SJCRH30 (cell line): ENCODE measurements at regions not wholly inside any gene's neighbourhood (a gene's known extent, or its start where the extent isn't known, plus 50 kb on each side); places are given as distances from the start of the nearest gene placed in this dataset.
A peak's percentile ranks its signal among the peaks of the same experiment; 100 is the strongest.
"Not testable (repeated sequence)": the region's sequence is repeated elsewhere in the genome, so short reads cannot be mapped to it uniquely, and the experiment has no call there.

Source experiments
- DNase-seq, 2 experiments: peaks; one replicate each; pipeline ENCODE4 v3.0.0-alpha.2; 2015 to 2020
- H3K27ac ChIP-seq: fragments of 250-450 bp; sonication (Bioruptor Pico); 2 replicates; pipeline ENCODE4 v1.5.1; 2020; ENCODE audit warnings: mild to moderate bottlenecking, moderate library complexity
- H3K27me3 ChIP-seq: fragments of 250-450 bp; sonication (Bioruptor Pico); 2 replicates; pipeline ENCODE4 v1.5.1; 2020; ENCODE audit warnings: mild to moderate bottlenecking, moderate library complexity
- H3K36me3 ChIP-seq: fragments of 250-450 bp; sonication (Bioruptor Pico); 2 replicates; pipeline ENCODE4 v1.5.1; 2020; ENCODE audit warnings: mild to moderate bottlenecking, moderate library complexity
- H3K4me1 ChIP-seq: fragments of 250-450 bp; sonication (Bioruptor Pico); 2 replicates; pipeline ENCODE4 v1.5.1; 2020; ENCODE audit warnings: mild to moderate bottlenecking, moderate library complexity
- H3K4me3 ChIP-seq: fragments of 250-450 bp; sonication (Bioruptor Pico); 2 replicates; pipeline ENCODE4 v1.5.1; 2020; ENCODE audit warnings: mild to moderate bottlenecking, moderate library complexity
- H3K9me3 ChIP-seq: fragments of 250-450 bp; sonication (Bioruptor Pico); replicated peaks from 2 replicates; pipeline ENCODE4 v1.5.1; 2020; ENCODE audit warnings: mild to moderate bottlenecking, moderate library complexity

DNA sequence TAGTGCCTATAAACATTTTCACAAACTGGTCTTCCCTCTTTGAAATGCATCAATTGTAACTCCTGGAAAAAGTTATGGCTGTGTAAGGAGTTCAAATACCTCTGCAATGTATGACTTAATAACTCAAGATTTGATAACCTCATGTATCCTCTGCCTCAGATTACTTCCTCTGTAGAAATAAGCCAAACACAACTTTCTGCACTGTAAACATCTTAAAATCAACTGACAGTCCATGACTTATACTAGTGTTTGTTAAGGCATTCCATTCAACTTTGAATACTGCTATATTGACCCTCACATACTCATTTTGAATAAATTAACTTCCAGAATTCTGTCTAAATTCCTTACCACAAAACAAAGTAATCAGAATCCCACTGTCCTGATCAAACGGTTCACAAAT is 256.2 kb upstream of the POU5F2 start:
- no peaks in the 10 kb centered on the region for H3K4me1 ChIP-seq
- H3K36me3 ChIP-seq: no peaks in the 10 kb centered on the region
- no peaks in the 10 kb centered on the region for H3K27me3 ChIP-seq
- H3K27ac ChIP-seq: no peak overlapping the region
- H3K9me3 ChIP-seq: no peaks in the 10 kb centered on the region
- no peak overlapping the region for H3K4me3 ChIP-seq
- DNase-seq: no peak

DNA sequence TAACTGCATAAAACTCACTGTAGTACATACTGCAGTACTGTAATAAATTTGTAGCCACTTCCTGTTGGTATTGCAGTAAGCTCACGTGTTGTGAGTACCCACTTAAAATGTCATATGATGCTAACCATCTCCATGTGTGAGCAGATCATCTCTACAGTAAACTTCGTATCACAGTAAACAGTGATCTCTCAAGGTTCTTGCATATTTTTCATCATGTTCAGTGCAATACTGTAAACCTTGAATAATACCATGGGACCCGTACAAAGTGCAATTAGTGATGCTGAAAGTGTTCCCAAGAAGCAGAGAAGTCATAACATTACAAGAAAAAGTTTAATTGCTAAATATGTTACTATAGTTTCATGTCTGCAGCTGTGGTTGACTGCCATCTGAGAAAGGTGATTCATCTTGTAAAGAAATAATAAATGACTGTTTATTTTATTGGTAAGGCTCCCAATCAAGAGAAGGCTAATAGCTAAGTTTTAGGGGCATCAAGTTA is 253.8 kb upstream of the POU5F2 start:
- Histone ChIP-seq H3K36me3 (no peaks in the 10 kb centered on the region), H3K4me3 (no peak overlapping the region), H3K27me3 (no peaks in the 10 kb centered on the region), H3K4me1 (no peaks in the 10 kb centered on the region), H3K9me3 (no peaks in the 10 kb centered on the region), H3K27ac (no peak overlapping the region)
- no peak for DNase-seq

DNA sequence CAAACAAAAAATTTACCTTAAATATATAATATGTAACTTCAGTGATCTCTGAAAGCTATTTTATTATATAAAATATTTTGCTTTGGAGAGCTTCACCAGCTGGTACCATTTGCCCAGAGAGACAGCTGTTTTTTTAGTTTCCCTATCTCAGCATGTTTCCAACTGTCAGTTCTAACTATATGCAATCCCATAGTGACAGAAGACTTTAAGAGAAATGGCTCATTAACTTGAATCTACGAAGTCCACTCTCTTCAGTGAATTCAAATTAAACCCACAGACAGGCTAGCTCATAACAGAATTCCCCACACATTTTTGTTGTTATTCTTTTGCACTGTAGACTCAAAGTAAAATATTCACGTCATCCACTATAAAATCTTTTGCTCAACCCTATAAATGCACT is 251.8 kb upstream of the POU5F2 start:
- DNase-seq: no peak
- Histone ChIP-seq H3K36me3 (no peaks in the 10 kb centered on the region), H3K4me3 (no peak overlapping the region), H3K27me3 (no peaks in the 10 kb centered on the region), H3K9me3 (no peaks in the 10 kb centered on the region), H3K4me1 (no peaks in the 10 kb centered on the region), H3K27ac (no peak overlapping the region)

DNA sequence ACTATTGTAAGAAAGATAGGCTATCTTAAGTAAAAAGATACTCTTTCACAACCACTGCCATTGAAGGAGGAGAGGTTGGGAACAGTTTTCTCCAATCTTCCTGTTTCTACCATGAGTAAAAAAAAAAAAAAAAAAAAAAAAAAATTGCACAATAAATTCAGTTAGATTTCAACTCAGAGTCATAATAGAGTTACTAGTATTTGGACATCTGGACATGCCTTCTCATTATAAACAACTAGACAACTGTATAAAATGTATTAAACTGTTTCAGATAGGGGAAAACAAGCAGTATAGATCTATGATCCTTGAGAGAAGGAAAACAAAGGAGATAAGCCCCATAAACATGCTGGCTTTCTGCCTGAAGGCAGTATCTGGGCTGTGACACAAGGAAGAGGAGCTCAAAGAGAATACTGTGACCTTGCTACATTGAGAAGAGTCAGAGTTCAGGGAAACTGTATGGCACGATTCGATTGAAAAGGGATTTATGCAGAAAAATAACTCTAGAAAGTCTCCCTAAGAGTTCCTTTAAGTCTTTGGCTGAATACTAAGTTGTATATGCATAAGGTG is 249.2 kb upstream of the POU5F2 start:
- Histone ChIP-seq H3K9me3 (no peaks in the 10 kb centered on the region), H3K27me3 (no peaks in the 10 kb centered on the region), H3K27ac (no peak overlapping the region), H3K4me1 (no peaks in the 10 kb centered on the region), H3K4me3 (no peak overlapping the region), H3K36me3 (no peaks in the 10 kb centered on the region)
- DNase-seq: no peak

DNA sequence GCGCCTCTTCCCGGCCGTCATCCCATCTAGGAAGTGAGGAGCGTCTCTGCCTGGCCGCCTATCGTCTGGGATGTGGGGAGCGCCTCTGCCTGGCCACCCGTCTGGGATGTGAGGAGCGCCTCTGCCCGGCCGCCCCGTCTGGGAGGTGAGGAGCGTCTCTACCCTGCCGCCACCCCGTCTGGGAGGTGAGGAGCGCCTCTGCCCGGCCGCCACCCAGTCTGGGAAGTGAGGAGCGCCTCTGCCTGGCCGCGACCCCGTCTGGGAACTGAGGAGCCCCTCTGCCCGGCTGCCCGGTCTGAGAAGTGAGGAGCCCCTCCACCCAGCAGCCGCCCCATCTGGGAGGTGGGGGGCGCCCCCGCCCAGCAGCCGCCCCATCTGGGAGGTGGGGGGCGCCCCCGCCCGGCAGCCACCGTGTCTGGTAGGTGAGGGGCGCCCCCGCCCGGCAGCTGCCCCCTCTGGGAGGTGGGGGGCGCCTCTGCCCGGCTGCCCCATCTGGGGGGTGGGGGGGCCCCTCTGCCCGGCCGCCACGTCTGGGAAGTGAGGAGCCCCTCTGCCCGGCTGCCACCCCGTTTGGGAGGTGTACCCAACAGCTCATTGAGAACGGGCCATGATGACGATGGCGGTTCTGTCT is 244.7 kb upstream of the POU5F2 start:
- not testable (repeated sequence) for H3K27me3 ChIP-seq, H3K36me3 ChIP-seq, H3K4me3 ChIP-seq, H3K27ac ChIP-seq, DNase-seq, H3K9me3 ChIP-seq, H3K4me1 ChIP-seq

DNA sequence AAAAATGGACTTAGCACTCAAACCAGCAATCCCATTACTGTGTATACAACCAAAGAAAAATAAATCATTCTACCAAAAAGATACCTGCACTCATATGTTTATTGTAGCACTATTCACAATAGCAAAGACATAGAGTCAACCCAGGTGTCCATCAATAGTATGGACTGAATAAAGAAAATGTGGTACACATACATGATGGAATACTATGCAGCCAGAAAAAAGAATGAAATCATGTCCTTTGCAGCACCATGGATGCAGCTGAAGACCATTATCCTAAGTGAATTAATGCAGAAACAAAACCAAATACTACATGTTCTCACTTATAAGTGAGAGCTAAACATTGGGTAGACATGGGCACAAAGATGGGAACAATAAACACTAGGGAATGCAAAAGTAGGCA is 236.8 kb upstream of the POU5F2 start:
- Histone ChIP-seq H3K36me3 (0 out of 2 replicates have a peak, but pooled peaks cover 3% of the 10 kb centered on the region), H3K27me3 (no peaks in the 10 kb centered on the region), H3K4me1 (no peaks in the 10 kb centered on the region), H3K4me3 (no peak overlapping the region), H3K9me3 (no peaks in the 10 kb centered on the region; the same call in 1 of the 2 replicates), H3K27ac (no peak overlapping the region)
- no peak for DNase-seq

DNA sequence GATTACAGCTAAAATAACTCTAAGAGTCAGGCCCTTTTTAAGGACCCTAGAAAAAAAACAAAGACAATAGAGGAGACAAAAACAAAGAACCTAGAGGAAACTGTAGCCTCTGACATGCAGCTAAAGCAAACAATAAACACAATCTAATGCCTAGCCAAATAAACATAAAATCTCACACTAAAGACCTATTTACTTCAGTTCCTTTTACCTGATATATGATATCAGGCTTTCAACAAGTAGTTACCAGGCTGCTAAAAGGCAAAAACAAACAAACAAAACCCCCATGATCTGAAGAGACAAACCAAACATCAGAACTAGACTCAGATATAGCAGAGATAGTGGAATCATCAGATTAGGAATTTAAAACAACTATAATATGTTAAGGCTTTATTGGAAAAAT is 226.5 kb upstream of the POU5F2 start:
- Histone ChIP-seq H3K36me3 (no peaks in the 10 kb centered on the region), H3K27ac (no peak overlapping the region), H3K4me3 (no peak overlapping the region), H3K9me3 (no peaks in the 10 kb centered on the region), H3K27me3 (no peaks in the 10 kb centered on the region), H3K4me1 (no peaks in the 10 kb centered on the region)
- DNase-seq: peak in 1 of 2 experiments; percentile 8

DNA sequence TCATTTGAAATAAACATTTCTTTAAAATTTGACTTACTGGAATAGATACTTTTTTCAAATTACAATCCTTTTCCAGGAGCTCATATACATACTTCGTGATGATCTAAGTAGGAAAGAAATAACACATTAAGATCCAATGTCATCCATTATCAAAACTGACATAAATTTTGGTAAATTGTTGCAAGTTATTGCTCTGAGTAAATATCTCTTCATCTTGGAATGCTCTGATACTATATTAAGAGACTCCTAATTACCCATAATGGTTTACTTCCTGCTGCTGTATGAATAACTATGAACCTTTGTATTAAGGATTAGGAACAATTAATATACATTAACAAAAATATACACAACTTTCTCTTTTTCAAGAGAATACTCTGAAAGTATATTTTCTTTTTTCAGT is 223.0 kb upstream of the POU5F2 start:
- 0 out of 2 replicates have a peak, but pooled peaks cover 3% of the 10 kb centered on the region for H3K36me3 ChIP-seq
- H3K9me3 ChIP-seq: peaks cover 3% of the 10 kb centered on the region; the same call in 1 of the 2 replicates
- H3K27ac ChIP-seq: no peak overlapping the region
- H3K4me3 ChIP-seq: no peak overlapping the region
- DNase-seq: no peak
- no peaks in the 10 kb centered on the region for H3K27me3 ChIP-seq
- H3K4me1 ChIP-seq: no peaks in the 10 kb centered on the region

DNA sequence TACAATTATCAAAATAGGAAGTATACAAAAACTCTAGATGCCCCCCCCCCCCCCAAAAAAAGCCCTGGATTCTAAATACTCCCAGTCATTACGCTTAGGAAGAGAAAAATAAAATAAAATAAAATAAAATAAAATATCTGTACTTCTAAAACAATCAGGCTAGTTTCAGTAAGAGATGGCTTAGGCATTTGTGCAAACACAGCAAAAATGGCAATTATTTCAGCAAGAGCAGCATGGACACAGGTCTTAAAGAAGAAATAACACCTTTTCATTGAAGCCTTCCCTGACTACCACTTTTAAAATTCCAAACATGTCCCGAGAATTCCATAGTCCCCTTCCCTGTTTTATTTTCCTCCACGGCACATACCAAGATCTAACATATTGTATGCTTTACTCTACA is 218.6 kb upstream of the POU5F2 start:
- no peaks in the 10 kb centered on the region for H3K4me1 ChIP-seq
- no peaks in the 10 kb centered on the region for H3K27me3 ChIP-seq
- DNase-seq: no peak
- H3K36me3 ChIP-seq: peaks cover 3% of the 10 kb centered on the region; the same call in 1 of the 2 replicates
- peaks cover 3% of the 10 kb centered on the region; the same call in 1 of the 2 replicates for H3K9me3 ChIP-seq
- no peak overlapping the region for H3K4me3 ChIP-seq
- no peak overlapping the region for H3K27ac ChIP-seq

DNA sequence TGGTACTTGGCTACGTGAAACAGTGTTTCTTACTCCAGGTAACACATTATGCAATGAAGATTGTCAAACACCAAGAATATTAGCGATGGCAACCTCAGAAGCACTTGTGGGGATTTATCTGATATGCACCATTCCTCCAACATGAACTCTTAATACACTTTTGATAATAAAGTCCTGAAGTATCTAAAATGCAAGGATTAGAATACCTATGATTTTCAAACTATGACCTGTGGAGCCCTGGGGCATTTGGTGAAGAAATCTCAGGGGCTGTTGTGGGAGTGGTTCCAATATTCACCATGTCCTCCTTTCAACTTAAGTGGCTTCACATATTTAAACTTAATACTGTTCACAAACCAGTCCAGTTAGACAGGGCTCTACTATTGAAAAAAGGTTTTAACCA is 214.6 kb upstream of the POU5F2 start:
- Histone ChIP-seq H3K36me3 (no peaks in the 10 kb centered on the region; the same call in 1 of the 2 replicates), H3K27ac (no peak overlapping the region), H3K9me3 (no peaks in the 10 kb centered on the region), H3K4me3 (no peak overlapping the region), H3K4me1 (no peaks in the 10 kb centered on the region), H3K27me3 (no peaks in the 10 kb centered on the region)
- no peak for DNase-seq

DNA sequence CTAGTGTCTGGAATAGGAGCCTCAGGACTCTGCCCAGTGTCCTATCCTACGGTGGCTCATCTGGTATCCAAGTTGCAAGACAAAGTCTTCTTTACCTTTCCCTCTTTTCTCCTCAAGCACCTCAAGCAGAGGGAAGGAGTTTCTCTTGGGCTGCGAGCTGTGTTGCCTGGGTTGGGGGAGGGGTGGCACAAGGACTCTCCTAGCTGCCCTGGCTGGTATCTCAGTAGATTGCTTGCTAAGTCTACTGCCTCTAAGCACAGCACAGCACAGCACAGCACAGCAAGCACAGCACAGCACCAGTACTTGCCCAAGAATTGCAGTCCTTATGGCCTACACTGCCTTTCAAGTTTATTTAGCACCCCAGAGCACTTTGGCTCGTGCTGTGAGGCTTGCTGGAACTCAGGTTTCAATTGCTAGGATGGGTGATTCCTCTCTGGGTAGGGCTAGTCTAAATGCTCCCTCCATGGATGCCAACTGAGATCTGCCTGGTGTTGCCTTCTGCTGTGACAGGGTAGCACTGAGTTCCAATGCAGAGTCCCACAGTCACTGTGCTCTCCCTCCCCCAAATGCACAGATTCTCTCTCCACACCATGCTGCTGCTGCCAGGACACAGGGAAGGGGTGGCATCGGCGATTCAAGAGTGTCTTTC is 213.1 kb upstream of the POU5F2 start:
- no peak overlapping the region for H3K4me3 ChIP-seq
- H3K4me1 ChIP-seq: no peaks in the 10 kb centered on the region
- no peak overlapping the region for H3K27ac ChIP-seq
- no peaks in the 10 kb centered on the region for H3K9me3 ChIP-seq
- DNase-seq: no peak
- H3K36me3 ChIP-seq: no peaks in the 10 kb centered on the region; the same call in 1 of the 2 replicates
- no peaks in the 10 kb centered on the region for H3K27me3 ChIP-seq

DNA sequence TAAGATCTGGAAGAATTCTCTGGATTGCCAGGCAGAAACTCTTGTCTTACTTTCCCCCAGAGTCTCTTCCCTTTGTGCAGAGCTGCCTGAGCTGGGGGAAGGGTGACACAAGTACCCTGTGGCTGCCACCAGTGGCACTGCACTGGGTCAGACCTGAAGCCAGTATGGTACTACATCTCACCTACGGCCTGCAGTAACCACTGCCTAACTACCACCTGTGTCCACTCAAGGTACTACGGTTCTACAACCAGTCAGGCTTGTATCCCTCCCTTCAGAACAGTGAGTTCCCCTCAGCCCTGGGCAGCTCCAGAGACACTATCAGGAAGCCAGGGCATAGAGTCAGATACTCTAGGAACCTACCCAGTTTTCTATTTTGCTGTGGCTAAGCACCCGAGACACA is 212.0 kb upstream of the POU5F2 start:
- Histone ChIP-seq H3K4me3 (no peak overlapping the region), H3K27ac (no peak overlapping the region), H3K9me3 (no peaks in the 10 kb centered on the region), H3K36me3 (no peaks in the 10 kb centered on the region; the same call in 1 of the 2 replicates), H3K4me1 (no peaks in the 10 kb centered on the region), H3K27me3 (no peaks in the 10 kb centered on the region)
- no peak for DNase-seq

DNA sequence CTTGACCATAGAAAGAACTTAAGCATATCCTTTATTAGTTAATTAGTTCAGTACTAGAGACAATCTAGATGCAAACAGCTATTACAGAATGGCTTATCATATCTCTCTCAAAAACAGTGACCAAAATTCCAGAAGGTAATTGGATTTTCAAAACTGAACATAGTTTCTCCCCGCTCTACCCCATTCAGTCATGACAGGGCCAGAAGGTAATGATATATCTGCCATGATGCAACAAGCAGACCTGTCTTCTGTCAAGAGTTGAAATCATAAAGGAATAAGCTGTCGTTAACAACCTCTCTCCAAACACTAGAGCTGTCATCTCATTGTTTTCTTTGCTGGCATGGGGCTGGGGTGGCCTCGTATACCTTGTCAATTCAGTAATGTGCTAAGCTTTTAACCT is 200.5 kb upstream of the POU5F2 start:
- Histone ChIP-seq H3K4me1 (no peaks in the 10 kb centered on the region), H3K27me3 (no peaks in the 10 kb centered on the region), H3K36me3 (no peaks in the 10 kb centered on the region), H3K4me3 (no peak overlapping the region), H3K9me3 (no peaks in the 10 kb centered on the region), H3K27ac (no peak overlapping the region)
- no peak for DNase-seq

DNA sequence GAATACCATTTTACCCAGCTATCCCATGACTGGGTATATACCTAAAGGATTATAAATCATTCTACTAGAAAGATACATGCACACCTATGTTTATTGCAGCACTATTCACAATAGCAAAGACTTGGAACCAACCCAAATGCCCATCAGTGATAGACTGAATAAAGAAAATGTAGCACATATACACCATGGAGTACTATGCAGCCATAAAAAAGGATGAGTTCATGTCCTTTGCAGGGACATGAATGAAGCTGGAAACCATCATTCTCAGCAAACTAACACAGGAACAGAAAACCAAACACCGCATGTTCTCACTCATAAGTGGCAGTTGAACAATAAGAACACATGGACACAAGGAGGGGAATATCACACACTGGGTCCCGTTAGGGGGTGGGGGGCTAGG is 191.9 kb upstream of the POU5F2 start:
- H3K9me3 ChIP-seq, H3K27ac ChIP-seq, H3K36me3 ChIP-seq, DNase-seq, H3K27me3 ChIP-seq, H3K4me3 ChIP-seq: not testable (repeated sequence)
- peaks cover 17% of the 10 kb centered on the region for H3K4me1 ChIP-seq

DNA sequence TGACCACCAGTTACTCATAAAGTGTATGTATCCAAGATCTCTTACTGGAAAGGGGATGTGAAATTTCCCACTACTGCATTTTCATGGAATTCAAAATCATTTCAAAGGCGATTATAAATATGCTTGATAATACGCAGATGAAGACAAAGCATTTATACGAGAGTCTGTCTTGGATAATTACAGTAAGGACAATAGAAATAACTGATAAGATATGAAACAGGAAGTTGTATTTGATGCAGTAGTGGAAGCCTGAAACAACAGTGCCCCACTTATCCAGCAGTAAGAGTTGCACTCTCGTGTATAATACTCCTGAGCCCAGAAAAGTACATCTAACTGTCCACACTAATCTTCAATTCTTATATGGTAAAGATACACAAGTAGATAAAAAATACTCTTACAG is 188.7 kb upstream of the POU5F2 start:
- H3K27me3 ChIP-seq: no peaks in the 10 kb centered on the region
- no peaks in the 10 kb centered on the region for H3K9me3 ChIP-seq
- no peaks in the 10 kb centered on the region for H3K36me3 ChIP-seq
- H3K27ac ChIP-seq: no peak overlapping the region
- H3K4me3 ChIP-seq: no peak overlapping the region
- no peak for DNase-seq
- H3K4me1 ChIP-seq: peaks cover 17% of the 10 kb centered on the region
